A673 (cell line): ENCODE measurements at regions not wholly inside any gene's neighbourhood (a gene's known extent, or its start where the extent isn't known, plus 50 kb on each side); places are given as distances from the start of the nearest gene placed in this dataset.

ENCODE experiments used
- BruUV-seq: library from RNA; stranded (reverse); fragments of 400-500 nt; replicated peaks from 2 replicates; lab custom pipeline; 2021; lab: Mats Ljungman, UMichigan
- CTCF ChIA-PET: fragments of 300-600 bp; sonication (Branson Sonifier 250); formaldehyde crosslinking; loops from one replicate; lab custom pipeline; 2022; ENCODE audit warnings: antibody characterized with exemption; lab: Charles Lee
- POLR2A ChIA-PET: fragments of 300-600 bp; sonication (Branson Sonifier 250); formaldehyde crosslinking; loops from one replicate; lab custom pipeline; 2022; ENCODE audit warnings: antibody characterized with exemption; ENCODE audit not compliant: low non-redundant PET; lab: Charles Lee
- DNase-seq: peaks from one replicate; pipeline ENCODE4 v3.0.0-alpha.2; 2015; ENCODE audit warnings: low spot score
- H3K27ac ChIP-seq: fragments of 200-600 bp; sonication (generic); 2 replicates; pipeline ENCODE4 v1.5.1; 2016; ENCODE audit warnings: mixed run types, low read depth, mild to moderate bottlenecking, mixed read lengths, antibody characterized with exemption, low read length; ENCODE audit not compliant: poor library complexity, severe bottlenecking
- H3K27me3 ChIP-seq: fragments of 200-600 bp; sonication (generic); replicated peaks from 2 replicates; pipeline ENCODE4 v1.6.1; 2017; ENCODE audit warnings: mixed run types, low read depth, mild to moderate bottlenecking, mixed read lengths, antibody characterized with exemption, low read length; ENCODE audit not compliant: insufficient read depth, poor library complexity
- H3K36me3 ChIP-seq: fragments of 200-600 bp; sonication (generic); 2 replicates; pipeline ENCODE4 v1.6.1; 2016; ENCODE audit warnings: mixed run types, mild to moderate bottlenecking, mixed read lengths, antibody characterized with exemption, low read length; ENCODE audit not compliant: insufficient read depth, poor library complexity, severe bottlenecking
- H3K4me1 ChIP-seq: fragments of 200-600 bp; sonication (generic); 2 replicates; pipeline ENCODE4 v1.6.1; 2017; ENCODE audit warnings: mixed run types, mild to moderate bottlenecking, mixed read lengths, antibody characterized with exemption, low read length; ENCODE audit not compliant: insufficient read depth, poor library complexity, severe bottlenecking
- H3K4me3 ChIP-seq: fragments of 200-600 bp; sonication (generic); 2 replicates; pipeline ENCODE4 v1.5.1; 2016; ENCODE audit warnings: low read depth, mixed run types, mild to moderate bottlenecking, mixed read lengths, low read length; ENCODE audit not compliant: poor library complexity, severe bottlenecking
- H3K9me3 ChIP-seq: fragments of 200-600 bp; sonication (generic); 2 replicates; pipeline ENCODE4 v1.6.1; 2016; ENCODE audit warnings: mixed run types, low read depth, mild to moderate bottlenecking, mixed read lengths, antibody characterized with exemption, low read length; ENCODE audit not compliant: poor library complexity, severe bottlenecking
- EZH2 ChIP-seq: fragments of 200-600 bp; sonication (generic); IDR thresholded peaks from 2 replicates; pipeline ENCODE4 v1.6.1; 2017; ENCODE audit warnings: borderline replicate concordance, low read depth, mild to moderate bottlenecking, mixed read lengths, antibody characterized with exemption, low read length; ENCODE audit not compliant: poor library complexity, severe bottlenecking
- intact Hi-C: fragments of 100-400 bp; cut with micrococcal nuclease; formaldehyde crosslinking; loops from one replicate; pipeline ENCODE4 v1.10.0; 2022; ENCODE audit not compliant: unreplicated experiment
- TF ChIP-seq, protein P1 (sequence below): fragments of 300-800, 200-600 bp; sonication (generic); conservative IDR thresholded peaks from 2 replicates; pipeline ENCODE4 v1.5.1; 2017; ENCODE audit warnings: low read depth, mild to moderate bottlenecking, antibody characterized with exemption, low read length, moderate library complexity, mixed read lengths

DNA sequence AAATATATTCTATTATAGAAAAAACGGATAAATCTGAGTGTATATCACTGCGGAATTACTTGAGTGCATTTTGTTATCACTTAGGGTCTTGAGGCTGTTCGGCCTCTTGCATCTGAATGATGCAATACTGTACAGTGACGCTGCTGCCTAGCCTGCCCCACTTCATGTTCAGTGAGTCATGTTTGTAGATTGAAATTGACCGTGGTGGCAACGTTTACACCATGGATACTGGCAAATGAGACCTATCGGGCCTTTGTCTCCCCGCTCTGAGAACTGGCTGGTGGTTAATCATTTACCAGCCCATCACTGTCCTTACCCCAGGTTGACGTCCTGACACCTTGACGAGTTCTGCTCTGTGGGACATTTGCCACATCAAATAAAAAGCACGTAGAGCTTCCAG is 510.1 kb upstream of the ADAMTS16 start:
- POLR2A ChIA-PET = no interaction called here
- BruUV-seq = no TSS peak
- no peak for DNase-seq

DNA sequence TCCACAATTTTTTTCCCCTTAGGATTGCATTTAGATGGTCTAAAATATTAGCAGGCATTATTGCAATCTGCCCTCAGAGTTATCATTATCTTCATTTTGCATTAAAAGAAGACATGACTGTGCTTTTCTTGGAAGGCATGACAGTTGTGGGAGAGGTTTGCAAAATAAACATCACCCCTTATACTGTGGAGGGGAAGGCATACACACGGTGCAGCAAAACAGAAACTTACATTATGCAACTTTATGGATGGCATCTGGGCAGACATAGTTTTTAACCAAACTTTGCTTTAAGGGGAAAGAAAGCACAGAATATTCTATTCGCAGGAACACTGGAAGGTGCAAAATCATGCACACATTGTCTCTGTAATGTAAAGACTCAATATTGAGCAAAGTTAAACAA is 505.8 kb upstream of the ADAMTS16 start:
- ChIA-PET CTCF (no interaction called here), POLR2A (no interaction called here)
- Histone ChIP-seq H3K4me1 (no peaks in the 10 kb centered on the region), H3K36me3 (no peaks in the 10 kb centered on the region), H3K27ac (no peak overlapping the region), H3K9me3 (peaks cover 23% of the 10 kb centered on the region), H3K27me3 (no peaks in the 10 kb centered on the region), H3K4me3 (no peak overlapping the region)
- DNase-seq = no peak
- intact Hi-C loops = no loop called here
- BruUV-seq = no TSS peak
- no peak for TF ChIP-seq EZH2
- TF ChIP-seq, protein P1, sequence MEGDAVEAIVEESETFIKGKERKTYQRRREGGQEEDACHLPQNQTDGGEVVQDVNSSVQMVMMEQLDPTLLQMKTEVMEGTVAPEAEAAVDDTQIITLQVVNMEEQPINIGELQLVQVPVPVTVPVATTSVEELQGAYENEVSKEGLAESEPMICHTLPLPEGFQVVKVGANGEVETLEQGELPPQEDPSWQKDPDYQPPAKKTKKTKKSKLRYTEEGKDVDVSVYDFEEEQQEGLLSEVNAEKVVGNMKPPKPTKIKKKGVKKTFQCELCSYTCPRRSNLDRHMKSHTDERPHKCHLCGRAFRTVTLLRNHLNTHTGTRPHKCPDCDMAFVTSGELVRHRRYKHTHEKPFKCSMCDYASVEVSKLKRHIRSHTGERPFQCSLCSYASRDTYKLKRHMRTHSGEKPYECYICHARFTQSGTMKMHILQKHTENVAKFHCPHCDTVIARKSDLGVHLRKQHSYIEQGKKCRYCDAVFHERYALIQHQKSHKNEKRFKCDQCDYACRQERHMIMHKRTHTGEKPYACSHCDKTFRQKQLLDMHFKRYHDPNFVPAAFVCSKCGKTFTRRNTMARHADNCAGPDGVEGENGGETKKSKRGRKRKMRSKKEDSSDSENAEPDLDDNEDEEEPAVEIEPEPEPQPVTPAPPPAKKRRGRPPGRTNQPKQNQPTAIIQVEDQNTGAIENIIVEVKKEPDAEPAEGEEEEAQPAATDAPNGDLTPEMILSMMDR = no peak

More for the DNA sequence above, 510.1 kb upstream of the ADAMTS16 start:
- TF ChIP-seq EZH2 = no peak
- TF ChIP-seq, protein P1 = no peak
- Histone ChIP-seq H3K27ac (no peak overlapping the region), H3K27me3 (no peaks in the 10 kb centered on the region), H3K9me3 (peaks cover 23% of the 10 kb centered on the region), H3K4me1 (no peaks in the 10 kb centered on the region), H3K4me3 (no peak overlapping the region), H3K36me3 (no peaks in the 10 kb centered on the region)
- intact Hi-C loops = no loop called here
- CTCF ChIA-PET = no interaction called here

DNA sequence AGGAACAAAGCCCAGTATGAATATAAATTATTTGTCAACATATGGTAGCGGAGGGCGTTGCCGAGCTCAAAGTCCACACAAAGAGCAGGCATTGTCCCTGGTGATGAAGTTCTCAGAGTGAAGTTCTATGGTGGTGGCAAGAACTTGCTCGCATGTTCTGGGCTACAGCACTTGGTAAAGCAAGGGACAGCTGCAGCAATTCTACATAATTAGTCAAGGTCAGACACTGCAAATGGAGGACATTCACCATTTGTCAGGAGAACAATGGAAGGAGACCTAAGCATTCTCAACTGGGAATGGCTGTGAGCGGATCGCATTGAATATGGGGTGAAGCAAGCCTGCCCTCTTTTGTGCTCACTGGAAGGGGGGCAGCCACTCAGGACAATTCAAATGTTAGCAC is 503.8 kb upstream of the ADAMTS16 start:
- Histone ChIP-seq H3K27me3 (no peaks in the 10 kb centered on the region), H3K27ac (no peak overlapping the region), H3K4me3 (no peak overlapping the region), H3K4me1 (no peaks in the 10 kb centered on the region), H3K9me3 (peaks cover 17% of the 10 kb centered on the region), H3K36me3 (no peaks in the 10 kb centered on the region)
- DNase-seq = no peak
- intact Hi-C loops = no loop called here
- ChIA-PET POLR2A (no interaction called here), CTCF (no interaction called here)
- no peak for TF ChIP-seq EZH2
- TF ChIP-seq, protein P1 = no peak
- no TSS peak for BruUV-seq
